Gastrocnemius medialis (tissue), 4 donors: ENCODE measurements at regions not wholly inside any gene's neighbourhood (a gene's known extent, or its start where the extent isn't known, plus 50 kb on each side); places are given as distances from the start of the nearest gene placed in this dataset.

ENCODE experiments used
- CTCF ChIP-seq, 5 experiments: fragments of 450-650 bp in 3 of 5; fragments of 200-600 bp in 2 of 5; sonication (generic) in 2 of 5; IDR thresholded peaks in 4 of 5; conservative IDR thresholded peaks in 1 of 5; 1 replicate in 4 of 5; 2 replicates in 1 of 5; pipeline ENCODE4 v1.5.1; 2016 to 2019; ENCODE audit warnings: antibody characterized with exemption in 5 of 5, mild to moderate bottlenecking in 3 of 5, moderate library complexity in 3 of 5
- POLR2A ChIP-seq, 2 donors: fragments of 450-650 bp; IDR thresholded peaks; one replicate each; pipeline ENCODE4 v1.6.1; 2017; ENCODE audit warnings: antibody characterized with exemption in 2 of 2, mild to moderate bottlenecking in 2 of 2, moderate library complexity in 2 of 2

- TF ChIP-seq POLR2A (IDR thresholded peaks at IDR 0.05) (no peak), CTCF (IDR thresholded peaks at IDR 0.05 in 4 of 5, conservative IDR thresholded peaks at IDR 0.05 in 1 of 5) (no peak)
Measured at GRCh38 chr1:168964478-168964877, 142.0 kb upstream of the ATP1B1 start.
